Neutrophil (primary cell): ENCODE measurements at regions not wholly inside any gene's neighbourhood (a gene's known extent, or its start where the extent isn't known, plus 50 kb on each side); places are given as distances from the start of the nearest gene placed in this dataset.
"Not testable (repeated sequence)": the region's sequence is repeated elsewhere in the genome, so short reads cannot be mapped to it uniquely, and the experiment has no call there.

Source experiments
- H3K27ac ChIP-seq: fragments of 200-600 bp; sonication (generic); 2 replicates; pipeline ENCODE4 v1.5.1; 2016; ENCODE audit warnings: mild to moderate bottlenecking, moderate library complexity
- H3K27me3 ChIP-seq: fragments of 200-600 bp; sonication (generic); 2 replicates; pipeline ENCODE4 v1.6.0; 2016; ENCODE audit warnings: mild to moderate bottlenecking
- H3K36me3 ChIP-seq: fragments of 200-600 bp; sonication (generic); 2 replicates; pipeline ENCODE4 v1.5.1; 2017
- H3K4me1 ChIP-seq, 2 experiments: fragments of 200-600 bp in 1 of 2; sonication (generic) in 1 of 2; 1 replicate in 1 of 2; 2 replicates in 1 of 2; pipeline versions ENCODE4 v1.5.1 to v1.6.1; 2013 to 2016; ENCODE audit warnings: low read depth in 1 of 2, low read length in 1 of 2, mild to moderate bottlenecking in 1 of 2, moderate library complexity in 1 of 2; ENCODE audit not compliant: control insufficient read depth in 1 of 2, insufficient read depth in 1 of 2
- H3K4me3 ChIP-seq, 2 experiments: fragments of 200-600 bp in 1 of 2; sonication (generic) in 1 of 2; 1 replicate in 1 of 2; 2 replicates in 1 of 2; pipeline ENCODE4 v1.5.1; 2013 to 2016; ENCODE audit warnings: low read depth in 1 of 2, low read length in 1 of 2, mild to moderate bottlenecking in 1 of 2, moderate library complexity in 1 of 2
- H3K9me3 ChIP-seq: fragments of 200-600 bp; sonication (generic); 2 replicates; pipeline ENCODE4 v1.5.1; 2016

- H3K27ac ChIP-seq, H3K9me3 ChIP-seq, H3K4me3 ChIP-seq, H3K4me1 ChIP-seq, H3K27me3 ChIP-seq, H3K36me3 ChIP-seq: not testable (repeated sequence)
These were observed 139.4 kb downstream of the FAM72C start for GRCh38 chr1:143832379-143832716.

DNA sequence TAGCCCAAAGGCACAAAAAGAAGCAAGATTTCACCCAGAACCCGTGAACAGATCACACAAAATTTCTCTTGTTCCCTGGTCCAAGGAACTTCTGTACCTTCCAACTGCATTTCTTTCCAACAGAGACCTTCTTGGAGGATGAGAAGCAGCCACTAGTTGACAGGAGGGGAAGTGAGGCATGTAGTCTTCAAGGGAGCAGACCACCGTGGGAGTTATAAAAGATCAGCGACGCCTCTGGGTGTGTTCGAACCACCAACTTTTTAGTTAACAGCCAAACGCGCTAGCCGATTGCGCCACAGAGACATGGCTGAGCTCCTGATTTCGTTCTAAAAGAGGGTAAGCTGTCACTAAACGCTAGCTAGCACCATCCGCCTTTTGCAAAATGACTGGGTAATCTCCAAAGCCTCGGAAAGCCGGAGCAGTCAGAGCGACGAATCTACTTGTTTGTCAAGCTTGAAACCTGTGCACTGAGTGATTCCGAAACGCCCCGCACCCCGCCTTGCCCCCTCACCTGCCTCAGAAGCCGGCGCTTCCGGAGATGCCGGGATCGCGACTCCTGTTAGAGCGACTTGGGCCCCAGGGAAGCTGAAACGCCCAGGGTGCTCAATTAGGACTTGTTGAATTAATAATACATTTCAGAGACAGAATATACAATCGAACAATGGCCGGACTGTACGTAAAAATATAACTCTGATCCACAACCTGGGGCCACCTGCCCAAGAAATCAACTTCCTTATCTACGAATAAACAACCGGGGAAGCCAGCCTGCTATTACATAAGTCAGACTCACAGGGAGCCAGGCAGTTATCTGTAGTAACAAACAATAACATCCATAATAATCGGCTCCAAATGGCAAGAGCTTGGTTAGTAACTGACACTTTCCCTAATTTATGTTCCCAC, 140.1 kb downstream of the FAM72C start:
- H3K36me3 ChIP-seq, H3K9me3 ChIP-seq, H3K27me3 ChIP-seq, H3K4me1 ChIP-seq, H3K27ac ChIP-seq: not testable (repeated sequence)
- H3K4me3 ChIP-seq = peak overlapping the region; percentile 18 to 35

DNA sequence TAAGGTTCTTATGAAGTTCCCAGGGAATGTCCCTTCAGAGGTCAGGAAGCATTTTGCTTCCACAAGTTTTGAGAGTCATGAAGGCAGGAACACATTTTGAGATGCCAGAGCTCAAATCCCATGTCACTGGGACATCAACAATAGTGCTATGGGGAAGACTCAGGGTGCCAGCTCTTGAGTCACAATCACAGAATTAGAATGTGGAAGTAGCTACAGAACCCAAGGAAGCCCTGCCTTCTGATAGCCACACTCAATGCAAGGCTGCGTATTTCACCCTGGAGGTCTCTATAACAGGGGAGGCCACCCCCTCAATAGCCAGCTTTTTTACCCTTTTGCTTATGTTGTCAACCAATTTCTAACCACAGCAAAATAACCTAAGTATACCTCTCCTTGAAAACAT, 145.6 kb downstream of the FAM72C start:
- H3K4me1 ChIP-seq, H3K4me3 ChIP-seq, H3K36me3 ChIP-seq, H3K27ac ChIP-seq, H3K9me3 ChIP-seq, H3K27me3 ChIP-seq: not testable (repeated sequence)

DNA sequence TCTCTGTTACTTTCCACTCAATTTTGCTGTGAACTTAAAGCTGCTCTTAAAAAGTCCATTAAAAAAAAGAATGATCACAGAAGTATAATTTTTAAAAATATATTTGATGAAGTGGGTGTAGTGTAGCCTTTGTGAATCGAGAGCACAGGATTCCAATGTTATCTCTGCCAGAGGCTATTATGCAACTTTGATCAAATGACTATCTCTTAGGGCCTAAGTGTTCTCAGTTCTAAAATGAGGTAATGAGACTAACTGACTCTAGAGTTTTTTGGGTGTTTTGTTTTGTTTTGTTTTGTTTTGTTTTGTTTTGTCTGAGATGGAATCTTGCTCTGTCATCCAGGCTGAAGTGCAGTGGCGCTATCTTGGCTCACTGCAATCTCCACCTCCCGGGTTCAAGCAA, 147.5 kb downstream of the FAM72C start:
- H3K9me3 ChIP-seq, H3K4me3 ChIP-seq, H3K27me3 ChIP-seq, H3K27ac ChIP-seq, H3K36me3 ChIP-seq, H3K4me1 ChIP-seq: not testable (repeated sequence)

- not testable (repeated sequence) for H3K27me3 ChIP-seq, H3K4me3 ChIP-seq, H3K36me3 ChIP-seq, H3K27ac ChIP-seq, H3K4me1 ChIP-seq, H3K9me3 ChIP-seq
These were observed 151.7 kb downstream of the FAM72C start for GRCh38 chr1:143820058-143820457.

- not testable (repeated sequence) for H3K27me3 ChIP-seq, H3K4me1 ChIP-seq, H3K36me3 ChIP-seq, H3K27ac ChIP-seq, H3K9me3 ChIP-seq, H3K4me3 ChIP-seq
These were observed 155.4 kb downstream of the FAM72C start for GRCh38 chr1:143816369-143816768.

GRCh38 chr1:143805374-143805773, 166.4 kb downstream of the FAM72C start:
- H3K36me3 ChIP-seq, H3K9me3 ChIP-seq, H3K27me3 ChIP-seq, H3K4me3 ChIP-seq, H3K4me1 ChIP-seq, H3K27ac ChIP-seq: not testable (repeated sequence)

DNA sequence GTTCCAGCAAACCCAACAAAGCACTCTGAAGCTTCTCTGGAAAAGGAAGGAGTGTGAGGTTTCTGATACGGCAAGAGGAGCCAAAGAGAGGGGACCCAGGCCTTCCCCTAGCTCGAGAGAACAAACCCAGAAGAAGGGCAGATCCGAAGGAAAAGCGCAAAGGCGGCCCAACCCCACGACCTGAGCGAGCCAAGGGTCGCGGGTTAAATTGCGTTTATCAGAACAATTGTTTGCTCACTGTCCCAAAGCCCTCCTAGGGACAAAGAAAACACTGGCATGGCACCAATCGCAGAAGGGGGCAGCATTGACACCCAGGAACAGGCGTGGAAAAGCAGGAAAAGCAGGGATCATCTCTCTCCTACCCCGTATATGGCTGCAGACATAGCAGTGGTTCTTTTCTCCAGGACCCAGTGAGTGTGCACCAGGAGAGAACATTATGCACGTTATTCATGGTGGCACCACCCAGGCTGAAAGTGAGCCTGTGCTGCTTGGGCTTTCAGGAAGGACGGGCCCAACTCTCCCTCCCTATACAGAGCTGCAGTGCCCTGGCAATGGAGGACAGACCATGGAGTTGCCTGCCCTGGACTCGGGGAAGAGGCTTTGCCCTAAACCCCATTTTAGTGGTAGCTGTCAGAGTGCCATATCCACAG, 167.0 kb downstream of the FAM72C start:
- H3K4me3 ChIP-seq, H3K27me3 ChIP-seq, H3K4me1 ChIP-seq, H3K36me3 ChIP-seq, H3K9me3 ChIP-seq, H3K27ac ChIP-seq: not testable (repeated sequence)

GRCh38 chr1:143803927-143804411, 167.8 kb downstream of the FAM72C start:
- not testable (repeated sequence) for H3K9me3 ChIP-seq, H3K36me3 ChIP-seq, H3K27ac ChIP-seq, H3K27me3 ChIP-seq, H3K4me1 ChIP-seq
- H3K4me3 ChIP-seq = peak overlapping the region; percentile 35 to 50

DNA sequence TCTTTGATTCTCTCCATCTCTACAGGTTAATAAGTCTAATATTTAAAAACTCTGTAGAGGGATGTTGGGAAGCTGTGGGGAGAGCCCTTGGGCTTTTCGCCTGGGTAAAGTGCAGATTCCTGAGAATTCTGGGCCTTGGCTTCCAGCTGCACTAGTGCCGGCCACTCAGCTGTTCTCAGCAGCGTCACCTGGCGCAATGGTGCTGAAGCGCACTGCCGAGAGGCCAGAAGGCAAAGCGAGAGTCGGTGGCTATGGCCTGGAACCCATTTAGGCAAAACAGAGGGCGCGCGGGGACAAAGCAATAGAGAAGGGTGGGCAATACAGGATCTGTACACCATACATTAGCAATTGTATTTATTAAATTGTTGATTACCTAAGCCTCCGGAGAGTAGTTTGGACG, 168.7 kb downstream of the FAM72C start:
- H3K4me1 ChIP-seq, H3K27me3 ChIP-seq, H3K27ac ChIP-seq: not testable (repeated sequence)

GRCh38 chr1:143799568-143800187, 172.1 kb downstream of the FAM72C start:
- H3K27me3 ChIP-seq, H3K27ac ChIP-seq, H3K4me1 ChIP-seq: not testable (repeated sequence)

More for the DNA sequence above, 168.7 kb downstream of the FAM72C start:
- H3K4me3 ChIP-seq, H3K36me3 ChIP-seq, H3K9me3 ChIP-seq: not testable (repeated sequence)

GRCh38 chr1:143796369-143796768, 175.4 kb downstream of the FAM72C start:
- H3K4me1 ChIP-seq, H3K27ac ChIP-seq, H3K9me3 ChIP-seq, H3K4me3 ChIP-seq, H3K36me3 ChIP-seq, H3K27me3 ChIP-seq: not testable (repeated sequence)

More at GRCh38 chr1:143799568-143800187, 172.1 kb downstream of the FAM72C start:
- H3K9me3 ChIP-seq, H3K36me3 ChIP-seq, H3K4me3 ChIP-seq: not testable (repeated sequence)

GRCh38 chr1:143792047-143792937, 179.5 kb downstream of the FAM72C start:
- H3K27me3 ChIP-seq, H3K27ac ChIP-seq, H3K9me3 ChIP-seq, H3K4me1 ChIP-seq, H3K36me3 ChIP-seq, H3K4me3 ChIP-seq: not testable (repeated sequence)
